CD4-positive, alpha-beta T cell treated with Interleukin-17A for 1 hour (primary cell): ENCODE measurements at regions not wholly inside any gene's neighbourhood (a gene's known extent, or its start where the extent isn't known, plus 50 kb on each side); places are given as distances from the start of the nearest gene placed in this dataset.

Source experiments
- DNase-seq: peaks from one replicate; pipeline ENCODE4 v3.0.0-alpha.2; 2020

DNA sequence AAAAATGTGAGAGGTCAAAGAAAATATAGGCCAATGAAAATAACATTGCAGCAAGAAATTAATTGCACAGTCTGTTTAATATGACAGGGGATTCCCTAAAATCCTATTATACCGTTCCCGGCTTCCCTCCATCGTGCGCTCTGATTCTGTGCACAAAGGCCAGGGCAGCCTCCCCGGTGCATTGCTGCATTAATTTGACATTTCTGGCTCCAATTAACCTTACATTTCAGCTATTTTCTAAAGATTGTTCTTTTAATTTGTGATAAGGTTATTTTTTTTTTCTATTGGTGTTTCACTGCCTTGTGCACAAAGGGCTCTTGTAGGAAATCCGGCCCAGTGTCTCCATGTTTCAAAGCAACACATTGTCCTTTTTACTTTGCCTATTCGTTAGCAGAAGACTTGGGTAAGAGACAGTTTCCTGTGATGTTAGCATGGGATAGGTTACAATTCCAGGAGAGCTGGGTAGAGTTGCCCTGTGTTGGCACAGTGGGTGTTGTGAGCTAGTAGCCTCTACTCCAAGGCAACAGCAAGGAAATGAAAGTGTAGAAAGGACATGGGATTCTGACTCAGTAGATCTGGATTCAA lies 257.3 kb upstream of the IGF1R start:
- no peak for DNase-seq

DNA sequence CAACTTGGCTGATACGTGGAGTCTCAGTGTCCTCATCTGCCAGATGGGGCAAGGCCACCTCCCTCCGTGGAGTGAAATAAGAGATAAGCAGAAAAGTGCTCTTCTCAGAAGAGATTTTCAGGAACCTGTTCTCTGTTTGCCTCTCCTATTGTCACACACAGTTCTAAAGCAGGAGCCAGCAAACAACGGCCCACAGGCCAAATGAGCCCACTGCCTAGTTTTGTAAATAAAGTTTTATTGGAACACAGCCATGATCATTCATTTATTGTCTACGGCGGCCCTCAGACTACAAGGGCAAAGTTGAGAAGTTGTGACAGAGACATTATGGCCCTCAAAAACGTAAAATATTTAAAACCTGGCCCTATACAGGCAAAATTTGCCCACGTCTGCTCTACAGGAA lies 256.8 kb upstream of the IGF1R start:
- DNase-seq = no peak

DNA sequence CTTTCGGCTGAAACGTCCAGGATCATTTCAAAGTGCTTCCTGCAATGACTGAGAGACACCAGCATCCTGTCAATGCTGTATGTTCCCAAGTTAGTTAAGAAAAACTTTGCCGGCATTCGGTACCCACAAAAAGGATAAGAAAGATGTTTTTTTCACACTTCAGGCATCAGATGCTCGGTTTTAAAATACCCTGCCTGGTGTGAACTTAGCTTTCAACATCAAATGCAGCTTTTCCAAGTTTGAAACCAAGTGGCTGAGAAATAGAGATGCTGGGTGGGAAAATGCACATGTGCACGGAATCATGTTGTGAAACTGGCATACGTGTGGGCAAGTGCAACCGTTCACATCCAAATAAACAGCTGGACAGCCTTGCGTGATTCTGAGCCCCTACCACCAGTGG lies 254.9 kb upstream of the IGF1R start:
- no peak for DNase-seq

DNA sequence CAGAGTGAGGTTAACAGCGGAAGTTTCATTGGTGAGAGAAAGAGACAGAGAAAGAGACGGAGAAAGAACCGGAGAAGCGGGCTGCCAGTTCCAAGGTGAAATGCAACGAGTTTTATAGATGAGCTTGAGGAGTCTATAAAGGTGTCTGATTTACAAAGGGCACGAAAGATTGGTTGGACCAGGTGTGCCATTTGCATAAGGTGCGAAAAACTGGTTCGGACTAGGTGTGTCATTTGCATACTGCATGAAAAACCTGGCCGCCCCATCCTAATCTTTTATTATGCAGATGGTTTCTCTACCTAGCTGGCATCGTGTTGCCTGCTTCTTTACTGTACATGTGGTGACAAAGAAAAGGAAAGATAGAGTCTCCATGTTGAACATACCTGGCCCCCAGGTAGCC lies 253.8 kb upstream of the IGF1R start:
- no peak for DNase-seq

DNA sequence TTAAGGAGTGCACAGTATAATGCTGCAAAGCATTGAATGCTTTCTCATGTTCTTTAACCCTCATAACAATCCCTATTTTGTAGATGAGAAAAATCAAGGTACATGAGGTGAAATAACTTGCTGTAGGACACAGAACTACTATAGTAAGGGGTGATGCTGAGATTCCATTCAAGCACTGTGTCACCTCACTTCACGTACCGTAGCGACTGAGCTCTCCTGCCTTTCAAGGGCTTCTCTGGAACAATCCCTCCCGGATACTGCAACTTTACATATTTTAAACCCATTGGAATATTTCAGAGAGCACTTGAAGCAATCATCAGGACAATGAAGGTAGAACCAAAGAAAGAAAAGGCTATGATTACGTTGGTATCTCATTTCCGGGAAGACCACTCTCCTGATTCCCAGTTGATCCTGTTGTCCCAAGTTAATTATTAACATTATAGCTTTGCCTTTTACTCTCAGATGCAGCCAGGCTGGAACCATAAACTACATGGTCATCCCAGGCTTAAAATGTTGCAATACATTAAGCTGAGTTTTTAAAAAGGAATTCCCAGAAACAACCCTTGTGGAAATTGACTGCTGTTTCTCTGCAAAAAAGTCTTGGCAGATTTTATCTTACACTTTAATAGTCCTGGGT lies 252.2 kb upstream of the IGF1R start:
- no peak for DNase-seq

DNA sequence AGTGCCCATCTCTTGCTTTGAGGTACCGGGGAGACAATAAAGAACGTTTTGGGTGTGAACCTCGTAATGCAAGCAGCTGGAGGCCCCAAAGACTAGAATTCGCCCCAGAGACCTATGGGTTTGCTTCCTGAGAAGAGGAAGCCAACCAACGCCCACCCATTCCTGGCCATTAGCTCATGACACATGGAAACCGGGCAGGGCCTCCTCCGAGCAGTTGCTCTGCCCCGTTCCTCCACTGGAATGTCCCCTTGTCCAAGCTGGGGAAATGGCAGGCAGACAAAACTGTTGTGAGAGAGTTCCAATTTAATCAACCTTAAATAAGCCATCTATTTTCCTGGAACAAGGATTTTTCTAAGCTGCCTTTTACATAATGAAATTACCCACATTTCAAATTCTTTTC lies 250.9 kb upstream of the IGF1R start:
- DNase-seq = no peak

DNA sequence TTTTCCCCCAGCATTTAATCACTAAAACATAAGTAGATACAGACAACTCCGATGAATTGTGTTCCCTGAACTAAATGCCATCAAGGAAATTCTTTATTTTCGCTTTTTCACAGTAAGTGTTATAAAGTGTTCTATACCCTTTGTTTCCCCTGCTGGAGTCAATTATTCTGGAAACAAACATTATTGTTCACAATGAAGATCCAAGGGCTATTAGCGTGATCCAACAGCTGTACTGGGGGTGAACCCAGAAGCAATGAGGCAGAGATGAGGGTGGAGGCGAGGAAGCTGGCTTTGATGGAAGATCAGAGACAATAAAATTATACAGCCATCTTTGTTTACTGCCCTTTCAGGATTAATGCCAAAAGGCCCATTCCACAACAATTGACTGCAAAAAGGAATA lies 250.3 kb upstream of the IGF1R start:
- DNase-seq = no peak

DNA sequence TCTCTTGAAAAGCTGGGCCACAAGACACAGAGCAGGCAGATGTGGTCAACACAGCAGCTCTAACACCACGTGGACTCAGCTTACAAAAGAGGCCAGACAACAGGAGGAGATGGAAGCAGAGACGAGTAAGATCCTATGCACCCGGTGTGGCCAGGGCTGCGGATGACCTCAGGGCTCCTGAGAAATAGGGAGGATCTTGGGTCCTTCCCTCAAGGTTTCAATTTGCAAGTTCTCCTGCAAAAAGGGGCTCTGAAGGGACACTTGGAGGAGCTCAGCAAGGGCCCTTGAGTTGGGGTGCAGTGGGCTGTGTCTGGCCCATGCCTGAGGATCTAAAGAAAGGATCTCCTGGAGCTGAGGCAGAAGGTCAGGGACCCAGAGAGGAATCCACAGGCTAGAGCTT lies 249.5 kb upstream of the IGF1R start:
- no peak for DNase-seq

DNA sequence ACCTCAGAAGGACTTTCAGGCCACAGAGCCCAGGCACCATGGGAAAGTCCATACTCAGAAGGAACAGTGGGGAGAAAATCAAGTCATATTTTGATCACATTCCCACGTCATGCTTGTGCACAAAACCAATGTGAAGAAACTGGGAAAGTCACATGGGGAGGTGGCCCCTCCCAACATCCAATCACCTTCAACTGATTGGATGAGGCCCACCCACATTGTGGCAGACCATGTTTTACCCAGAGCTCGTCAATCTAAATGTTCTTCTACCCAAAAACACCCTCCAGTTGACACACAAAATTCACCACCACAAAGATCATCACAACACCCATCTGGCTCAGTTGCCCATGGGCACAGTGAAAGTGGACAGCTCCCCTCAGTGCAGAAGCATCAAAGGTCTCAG lies 248.2 kb upstream of the IGF1R start:
- DNase-seq = no peak

DNA sequence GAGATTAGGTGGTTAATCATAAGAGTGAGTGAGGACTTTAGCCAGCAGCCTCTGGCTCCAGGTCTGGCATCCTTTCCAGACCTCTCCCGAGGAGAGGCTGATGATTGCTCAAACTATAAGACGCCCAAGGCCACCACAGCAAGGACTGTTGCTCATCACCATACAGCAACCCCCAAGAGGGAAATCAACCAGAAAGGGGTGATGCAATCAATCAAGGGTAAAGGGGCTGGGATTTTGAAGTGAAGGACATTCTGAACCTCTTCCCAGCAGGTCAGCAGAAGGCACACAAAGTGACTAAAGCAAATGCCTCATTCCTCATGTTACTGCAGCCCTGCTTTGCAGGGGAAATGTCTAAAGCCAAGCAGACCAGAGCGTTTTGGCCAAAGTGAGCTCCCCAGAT lies 247.3 kb upstream of the IGF1R start:
- no peak for DNase-seq

DNA sequence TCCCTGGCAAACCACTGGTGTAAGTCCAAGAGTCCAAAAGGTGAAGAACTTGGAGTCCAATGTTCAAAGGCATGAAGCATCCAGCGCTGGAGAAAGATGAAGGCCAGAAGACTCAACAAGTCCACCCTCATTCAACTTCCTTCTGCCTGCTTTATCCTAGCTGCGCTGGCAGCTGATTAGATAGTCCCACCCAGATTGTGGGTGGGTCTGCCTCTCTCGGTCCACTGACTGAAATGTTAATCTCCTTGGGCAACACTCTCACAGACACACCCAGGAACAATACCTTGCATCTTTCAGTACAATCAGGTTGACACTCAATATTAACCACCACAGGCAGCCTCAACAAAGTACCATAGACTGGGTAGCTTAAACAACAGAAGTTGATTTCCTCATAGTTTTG lies 245.9 kb upstream of the IGF1R start:
- DNase-seq = no peak

DNA sequence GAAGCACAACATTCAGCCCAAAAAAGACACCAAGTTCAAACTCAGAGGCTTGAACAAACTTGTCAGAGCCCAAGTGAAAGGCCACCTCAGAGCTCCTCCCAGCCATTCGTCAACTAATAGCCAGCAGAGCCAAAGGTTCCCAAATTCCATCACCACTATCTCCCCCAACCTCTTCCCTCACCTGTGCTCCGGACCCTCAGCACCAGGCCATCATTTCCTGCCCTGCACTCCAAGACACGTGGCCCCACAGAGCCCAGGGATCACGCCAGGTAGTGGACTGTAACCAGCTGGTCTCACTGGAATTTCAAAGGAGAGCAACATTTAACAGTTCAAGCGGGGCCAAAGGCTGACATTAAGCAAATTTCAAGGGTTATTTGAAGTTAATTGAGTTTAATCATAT lies 245.2 kb upstream of the IGF1R start:
- no peak for DNase-seq

DNA sequence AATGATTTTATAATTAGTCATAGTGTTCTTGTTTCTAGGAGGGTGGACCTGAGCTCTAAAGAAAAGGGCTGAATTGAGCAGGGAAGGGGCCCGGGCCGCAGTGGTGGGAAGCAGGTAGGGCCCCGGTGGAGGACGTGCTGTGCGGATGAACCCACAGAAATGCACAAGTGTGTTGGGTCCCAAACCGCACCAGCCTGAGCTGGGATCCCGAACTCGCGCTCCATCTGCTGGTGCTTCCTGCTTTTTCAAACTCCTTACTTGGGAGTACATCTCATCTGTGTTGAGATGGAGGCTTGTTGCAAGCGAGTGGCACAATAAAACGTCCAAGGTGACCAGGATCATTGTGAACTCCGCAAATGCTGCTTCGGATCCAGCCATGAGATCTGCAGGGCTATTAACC lies 244.8 kb upstream of the IGF1R start:
- DNase-seq = no peak

DNA sequence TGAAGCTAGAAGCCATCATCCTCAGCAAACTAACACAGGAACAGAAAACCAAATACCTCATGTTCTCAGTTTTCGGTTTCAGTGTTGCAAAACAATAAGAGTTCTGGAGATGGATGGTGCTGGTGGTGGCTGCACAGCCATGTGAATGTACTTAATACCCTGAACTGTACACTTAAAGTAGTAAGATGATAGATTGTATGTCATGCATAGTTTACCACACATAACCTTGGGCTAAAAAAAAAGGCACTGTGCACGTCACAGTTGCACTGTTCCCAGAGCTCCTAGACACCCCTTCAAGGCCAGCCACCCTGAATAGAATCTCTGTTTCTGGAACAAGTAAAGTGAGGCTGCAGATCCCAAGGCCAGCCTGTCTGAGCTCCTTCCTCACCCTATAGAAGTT lies 243.3 kb upstream of the IGF1R start:
- DNase-seq = no peak

DNA sequence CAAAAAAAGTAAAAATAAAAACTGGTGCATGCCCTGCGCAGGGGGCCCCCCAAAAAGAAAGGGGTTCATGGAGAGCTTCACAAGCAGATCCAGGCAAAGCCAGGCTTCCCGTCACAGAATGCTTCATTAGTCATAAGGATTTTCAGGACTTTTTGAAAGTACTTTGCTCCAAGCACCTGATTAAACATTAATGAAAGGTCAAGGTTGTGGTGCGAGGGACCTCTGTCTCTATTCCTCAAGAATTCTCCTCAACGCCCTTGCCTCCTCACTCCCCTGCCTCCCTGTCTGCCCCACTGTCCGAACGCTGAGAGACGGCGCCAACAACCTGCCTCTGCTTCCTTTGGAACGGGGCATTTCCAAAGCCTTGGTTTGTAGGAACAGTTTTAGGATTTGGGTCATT lies 240.1 kb upstream of the IGF1R start:
- DNase-seq = no peak

DNA sequence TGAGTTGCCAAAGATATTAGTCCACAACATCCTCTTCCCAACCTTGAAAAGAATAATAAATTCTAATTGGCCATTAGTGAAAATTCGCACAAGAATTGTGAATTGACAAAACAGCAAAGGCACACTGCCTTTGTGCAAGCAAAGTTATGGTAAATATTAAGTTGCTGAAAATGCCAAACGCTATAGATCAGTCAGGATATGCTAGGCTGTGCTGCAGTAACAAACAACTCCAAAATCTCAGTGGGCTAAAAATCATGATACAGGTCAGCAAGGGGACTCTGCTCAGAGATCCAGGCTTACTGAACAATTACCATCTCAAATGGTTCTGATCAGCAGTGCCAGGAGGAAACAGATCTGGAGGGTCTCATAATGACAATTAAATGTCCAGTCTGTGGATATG lies 238.0 kb upstream of the IGF1R start:
- no peak for DNase-seq

DNA sequence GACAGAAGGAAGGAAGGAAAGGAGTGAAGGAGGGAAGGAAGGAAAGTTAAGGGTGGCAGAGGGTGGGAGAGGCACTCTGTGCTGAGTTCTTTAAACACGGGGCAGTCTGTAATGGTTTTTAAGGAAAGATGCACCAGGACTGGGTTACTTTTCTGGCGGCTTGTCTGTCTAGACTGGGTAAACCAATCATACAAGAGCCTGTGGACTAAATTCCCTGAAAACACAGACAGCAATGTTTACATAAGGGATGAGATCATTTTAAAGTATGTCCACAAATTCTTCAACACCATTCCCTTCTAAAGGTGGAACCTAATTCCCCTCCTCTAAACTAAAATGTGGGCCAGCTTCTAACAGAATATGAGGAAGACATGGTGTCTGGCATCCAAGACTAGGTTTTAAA lies 235.5 kb upstream of the IGF1R start:
- no peak for DNase-seq

DNA sequence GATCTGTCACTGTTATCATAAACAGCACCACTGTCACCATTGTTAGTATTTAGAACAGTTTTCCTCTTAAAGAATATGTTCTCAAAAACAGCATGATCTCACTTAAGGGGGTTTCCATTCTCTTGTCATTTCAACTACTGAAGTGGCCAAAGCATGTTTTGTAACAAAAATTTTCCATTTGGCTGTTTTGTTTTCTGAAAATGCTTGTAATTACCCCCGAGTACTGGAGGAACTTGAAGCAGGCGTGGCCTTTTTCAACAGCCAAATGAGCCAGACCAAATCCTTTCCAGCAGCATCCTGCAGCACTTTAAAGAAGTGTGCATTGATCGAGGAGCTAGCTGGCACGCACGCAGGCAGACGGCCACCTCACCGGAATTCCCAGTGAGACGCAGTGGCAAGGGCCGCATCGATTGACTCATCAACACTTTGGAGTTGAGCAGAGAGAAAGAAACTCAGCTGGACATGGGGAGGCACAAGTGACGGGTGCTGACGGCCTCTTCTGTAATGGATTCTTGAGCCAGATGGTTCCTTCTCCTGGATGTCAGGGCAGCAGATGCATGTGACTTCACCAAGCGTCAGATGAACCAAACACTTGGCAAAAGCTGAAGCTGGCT lies 234.3 kb upstream of the IGF1R start:
- no peak for DNase-seq

DNA sequence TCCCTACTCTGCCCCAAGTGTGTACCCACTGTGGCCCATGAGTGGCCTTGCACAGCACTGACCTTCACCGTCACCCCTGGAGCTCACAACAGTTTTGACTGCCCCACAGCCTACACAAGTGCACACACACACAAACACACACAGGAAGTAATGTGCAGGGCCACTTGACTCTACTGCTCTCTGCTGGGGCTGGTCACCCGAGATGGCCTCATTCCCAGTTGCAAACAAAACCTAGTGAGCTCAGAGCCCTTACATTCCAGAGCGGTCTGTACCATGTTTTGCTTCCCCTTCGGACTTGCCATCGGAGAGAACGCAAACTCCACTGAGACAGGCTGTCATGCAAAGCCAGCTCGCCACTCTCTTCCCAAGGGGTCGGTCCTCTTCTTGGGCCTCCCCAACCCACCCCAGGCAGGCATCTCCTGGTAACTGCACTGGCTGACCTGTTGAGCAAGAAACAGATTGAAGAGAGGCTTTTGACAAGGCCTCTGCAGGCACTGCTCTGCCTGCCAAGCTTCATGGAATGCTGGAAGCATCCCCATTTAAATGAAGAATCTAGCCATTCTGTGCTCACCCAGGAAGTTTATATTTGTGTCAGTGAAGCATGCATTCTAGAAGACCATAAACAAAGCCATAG lies 232.0 kb upstream of the IGF1R start:
- DNase-seq = no peak

DNA sequence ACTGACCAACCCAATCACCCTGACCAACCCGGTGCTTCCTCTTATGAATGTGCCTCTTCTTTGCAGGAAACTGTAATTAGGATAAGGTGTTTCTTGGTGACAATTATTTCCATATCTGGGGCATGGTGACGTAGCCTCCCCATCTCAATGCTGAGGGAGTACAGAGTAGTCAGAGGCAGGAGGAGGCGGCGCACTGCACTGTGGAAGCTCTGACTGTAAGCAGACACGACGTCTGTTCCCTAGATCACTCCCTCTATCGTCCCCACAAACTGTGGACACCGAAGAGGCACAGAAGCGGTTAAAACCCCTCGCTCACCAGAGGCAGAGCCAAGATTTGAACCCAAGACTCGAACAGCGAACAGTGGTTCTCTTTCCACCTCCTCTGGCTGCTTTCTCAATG lies 231.0 kb upstream of the IGF1R start:
- no peak for DNase-seq

DNA sequence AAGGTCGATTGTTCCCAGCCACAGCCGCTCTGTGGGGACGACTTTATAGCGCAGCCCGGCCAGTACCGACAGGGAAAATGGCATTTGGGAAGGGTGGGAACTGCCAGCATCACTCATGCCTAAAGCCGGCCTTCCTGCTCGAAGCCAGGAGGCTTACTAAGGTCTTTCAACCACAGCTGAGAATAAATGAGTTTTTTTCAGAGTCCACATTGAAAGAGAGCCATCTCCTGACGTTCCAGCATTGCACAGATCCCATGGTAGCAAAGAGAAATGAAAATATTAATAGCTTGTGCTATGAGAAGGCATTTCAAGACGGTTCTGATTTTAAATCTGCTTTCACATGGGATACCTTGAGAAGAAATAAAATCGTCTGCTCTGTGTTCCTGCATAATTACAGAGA lies 230.2 kb upstream of the IGF1R start:
- DNase-seq = no peak

DNA sequence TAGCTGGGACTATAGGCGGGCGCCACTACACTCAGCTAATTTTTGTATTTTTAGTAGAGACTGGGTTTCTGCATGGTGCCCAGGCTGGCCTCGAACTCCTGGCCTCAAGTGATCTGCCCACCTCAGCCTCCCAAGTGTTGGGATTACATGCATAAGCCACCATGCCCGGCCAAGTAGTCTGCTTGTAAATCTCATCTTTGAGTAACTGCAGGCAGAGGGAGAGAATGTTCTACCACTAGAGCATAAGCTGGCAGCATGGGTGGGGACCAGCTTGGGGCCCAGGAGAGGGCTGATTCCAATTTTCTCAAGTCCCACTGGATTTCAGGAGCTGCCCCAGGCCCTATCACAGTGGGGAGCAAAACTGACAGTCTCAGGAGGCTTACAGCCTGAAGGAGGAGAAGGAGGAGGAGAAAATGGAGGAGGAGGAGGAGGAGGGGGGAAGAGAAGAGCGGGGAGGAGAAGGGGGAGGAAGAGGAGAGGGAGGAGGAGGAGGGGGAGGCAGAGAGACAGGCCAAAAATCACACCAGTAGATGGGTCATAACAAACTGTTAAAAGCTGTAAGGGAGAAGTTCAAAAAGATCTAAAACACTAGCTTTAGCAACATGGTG lies 229.1 kb upstream of the IGF1R start:
- DNase-seq = no peak

DNA sequence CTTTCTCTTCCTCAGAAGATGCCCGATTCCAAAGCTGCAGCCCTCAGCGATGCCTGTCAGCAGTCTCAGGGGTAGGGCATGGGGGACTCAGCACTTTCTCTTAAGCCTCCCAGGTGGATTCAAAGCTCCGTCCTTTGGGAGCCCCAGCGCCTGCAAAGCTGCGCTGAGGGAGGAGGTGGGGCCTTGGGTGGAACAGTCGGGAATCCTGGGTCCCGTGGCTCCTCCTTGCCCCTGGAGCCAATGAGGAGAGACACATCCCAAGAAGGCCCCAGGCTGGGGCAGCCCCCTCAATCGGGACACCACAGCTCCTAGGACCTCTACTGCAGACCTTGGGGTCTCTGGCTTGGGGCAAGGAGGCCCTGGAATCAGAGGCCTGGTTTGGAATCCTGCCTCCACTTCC lies 227.5 kb upstream of the IGF1R start:
- DNase-seq = no peak
